IMR-90 (cell line): ENCODE measurements at regions not wholly inside any gene's neighbourhood (a gene's known extent, or its start where the extent isn't known, plus 50 kb on each side); places are given as distances from the start of the nearest gene placed in this dataset.

Experiments used
- ATAC-seq: fragments of 200-7000 bp; cut with Tn5 transposase; 2 replicates; pipeline ENCODE4 v1.9.1; 2020; ENCODE audit warnings: low read depth, mild to moderate bottlenecking, moderate library complexity
- BruUV-seq: library from RNA; stranded (reverse); fragments of 400-500 nt; replicated peaks from 2 replicates; lab custom pipeline; 2021; lab: Mats Ljungman, UMichigan
- CTCF ChIA-PET: fragments of 300-600 bp; formaldehyde crosslinking; extraction: SDS; loops from one replicate; lab custom pipeline; 2021; ENCODE audit warnings: antibody characterized with exemption; lab: Yijun Ruan, JAX
- POLR2A ChIA-PET: fragments of 300-600 bp; sonication (Branson Sonifier 250); formaldehyde crosslinking; loops from one replicate; lab custom pipeline; 2022; ENCODE audit warnings: antibody characterized with exemption; ENCODE audit not compliant: unreplicated experiment; lab: Charles Lee
- DNase-seq: peaks from one replicate; pipeline ENCODE4 v3.0.0; 2013
- H2AFZ ChIP-seq: replicated peaks from 2 replicates; pipeline ENCODE3; 2013; ENCODE audit warnings: low read length, mild to moderate bottlenecking; ENCODE audit not compliant: poor library complexity
- H2AK5ac ChIP-seq: 2 replicates; pipeline ENCODE4 v1.6.1; 2013; ENCODE audit warnings: low read depth, low read length, inconsistent platforms
- H2AK9ac ChIP-seq: replicated peaks from 2 replicates; pipeline ENCODE3; 2013; ENCODE audit warnings: mild to moderate bottlenecking, low read depth, low read length, moderate library complexity; ENCODE audit not compliant: poor library complexity
- H2BK120ac ChIP-seq: 2 replicates; pipeline ENCODE4 v1.6.1; 2013; ENCODE audit warnings: low read depth, low read length, inconsistent platforms
- H2BK15ac ChIP-seq: 3 replicates; pipeline ENCODE4 v1.6.1; 2013; ENCODE audit warnings: low read depth, low read length, inconsistent platforms
- H2BK20ac ChIP-seq: 2 replicates; pipeline ENCODE4 v1.6.1; 2013; ENCODE audit warnings: low read depth, mild to moderate bottlenecking, inconsistent platforms, low read length, moderate library complexity
- H2BK5ac ChIP-seq: 2 replicates; pipeline ENCODE4 v1.6.1; 2013; ENCODE audit warnings: mild to moderate bottlenecking, low read depth, low read length, inconsistent platforms; ENCODE audit not compliant: poor library complexity, severe bottlenecking
- H3K14ac ChIP-seq: replicated peaks from 2 replicates; pipeline ENCODE4 v1.6.1; 2013; ENCODE audit warnings: low read depth, low read length, inconsistent platforms
- H3K18ac ChIP-seq: 2 replicates; pipeline ENCODE4 v1.6.1; 2013; ENCODE audit warnings: low read depth, low read length, control low read depth
- H3K23ac ChIP-seq: 2 replicates; pipeline ENCODE4 v1.6.1; 2013; ENCODE audit warnings: low read depth, low read length, inconsistent platforms
- H3K27ac ChIP-seq: 2 replicates; pipeline ENCODE4 v1.5.1; 2013; ENCODE audit warnings: mild to moderate bottlenecking, control low read depth, low read length; ENCODE audit not compliant: insufficient read depth
- H3K27me3 ChIP-seq: 2 replicates; pipeline ENCODE4 v1.6.1; 2013; ENCODE audit warnings: low read length; ENCODE audit not compliant: control insufficient read depth, insufficient read depth
- H3K36me3 ChIP-seq: 2 replicates; pipeline ENCODE4 v1.6.1; 2013; ENCODE audit warnings: low read length, mixed read lengths; ENCODE audit not compliant: control insufficient read depth, insufficient read depth
- H3K4ac ChIP-seq: 2 replicates; pipeline ENCODE4 v1.6.1; 2013; ENCODE audit warnings: low read depth, low read length, inconsistent platforms
- H3K4me1 ChIP-seq: 2 replicates; pipeline ENCODE4 v1.6.1; 2013; ENCODE audit warnings: low read length, mixed read lengths; ENCODE audit not compliant: control insufficient read depth, insufficient read depth
- H3K4me2 ChIP-seq: 2 replicates; pipeline ENCODE4 v1.6.1; 2013; ENCODE audit warnings: low read depth, mild to moderate bottlenecking, control low read depth, low read length, moderate library complexity
- H3K4me3 ChIP-seq: 2 replicates; pipeline ENCODE4 v1.5.1; 2013; ENCODE audit warnings: low read depth, mild to moderate bottlenecking, control low read depth, low read length, moderate library complexity; ENCODE audit not compliant: insufficient read depth
- H3K56ac ChIP-seq: 2 replicates; pipeline ENCODE4 v1.6.1; 2013; ENCODE audit warnings: low read length, inconsistent platforms; ENCODE audit not compliant: insufficient read depth; ENCODE audit errors: extremely low read depth
- H3K79me1 ChIP-seq, 2 experiments: 2 replicates each; pipeline ENCODE4 v1.6.1; 2013; ENCODE audit warnings: low read length in 2 of 2, inconsistent platforms in 1 of 2, low read depth in 1 of 2
- H3K9ac ChIP-seq: 2 replicates; pipeline ENCODE4 v1.6.1; 2013; ENCODE audit warnings: low read depth, low read length, control low read depth
- H3K9me1 ChIP-seq: 2 replicates; pipeline ENCODE4 v1.6.1; 2013; ENCODE audit warnings: low read length, inconsistent platforms; ENCODE audit not compliant: insufficient read depth
- H3K9me3 ChIP-seq: 2 replicates; pipeline ENCODE4 v1.6.1; 2013; ENCODE audit warnings: low read length; ENCODE audit not compliant: control insufficient read depth, insufficient read depth
- H4K20me1 ChIP-seq: 2 replicates; pipeline ENCODE4 v1.6.1; 2013; ENCODE audit warnings: low read length, inconsistent platforms; ENCODE audit not compliant: insufficient read depth
- H4K5ac ChIP-seq: 2 replicates; pipeline ENCODE4 v1.6.1; 2013; ENCODE audit warnings: mild to moderate bottlenecking, low read depth, low read length, control low read depth
- H4K8ac ChIP-seq, 2 experiments: 2 replicates each; pipeline ENCODE4 v1.6.1; 2013; ENCODE audit warnings: low read depth in 2 of 2, low read length in 2 of 2, control low read depth in 1 of 2, inconsistent platforms in 1 of 2
- H4K91ac ChIP-seq: 2 replicates; pipeline ENCODE4 v1.6.1; 2013; ENCODE audit warnings: low read depth, low read length, inconsistent platforms; ENCODE audit not compliant: insufficient read depth
- BHLHE40 ChIP-seq: fragments of 150-350 bp; IDR thresholded peaks from 2 replicates; pipeline ENCODE4 v1.6.1; 2016; ENCODE audit warnings: mild to moderate bottlenecking, low read depth, low read length
- CEBPB ChIP-seq: IDR thresholded peaks from 2 replicates; pipeline ENCODE4 v1.6.1; 2012; ENCODE audit warnings: low read depth, low read length, improper control_type of control experiment
- CHD1 ChIP-seq: IDR thresholded peaks from 2 replicates; pipeline ENCODE4 v1.6.1; 2012; ENCODE audit warnings: low read depth, low read length, improper control_type of control experiment
- ELK1 ChIP-seq: fragments of 150-350 bp; IDR thresholded peaks from 2 replicates; pipeline ENCODE4 v1.6.1; 2016; ENCODE audit warnings: low read depth, mild to moderate bottlenecking, low read length, moderate library complexity, borderline replicate concordance
- FOS ChIP-seq: fragments of 150-350 bp; IDR thresholded peaks from 2 replicates; pipeline ENCODE4 v1.6.1; 2016; ENCODE audit warnings: low read depth, low read length
- MAFK ChIP-seq: IDR thresholded peaks from 2 replicates; pipeline ENCODE4 v1.6.1; 2012; ENCODE audit warnings: low read depth, low read length, improper control_type of control experiment
- MAZ ChIP-seq: IDR thresholded peaks from 2 replicates; pipeline ENCODE4 v1.6.1; 2012; ENCODE audit warnings: low read depth, mild to moderate bottlenecking, low read length, improper control_type of control experiment, moderate library complexity, borderline replicate concordance
- MXI1 ChIP-seq: IDR thresholded peaks from 2 replicates; pipeline ENCODE4 v1.6.1; 2012; ENCODE audit warnings: low read depth, mild to moderate bottlenecking, low read length, moderate library complexity, borderline replicate concordance
- NFE2L2 ChIP-seq: fragments of 150-350 bp; IDR thresholded peaks from 2 replicates; pipeline ENCODE4 v1.6.1; 2016; ENCODE audit warnings: low read depth, mild to moderate bottlenecking, low read length
- POLR2A ChIP-seq: IDR thresholded peaks from 2 replicates; pipeline ENCODE4 v1.6.1; 2012; ENCODE audit warnings: mild to moderate bottlenecking, low read depth, low read length
- RAD21 ChIP-seq: IDR thresholded peaks from 2 replicates; pipeline ENCODE4 v1.6.1; 2012; ENCODE audit warnings: low read length, improper control_type of control experiment
- RCOR1 ChIP-seq: IDR thresholded peaks from 2 replicates; pipeline ENCODE4 v1.6.1; 2012; ENCODE audit warnings: mild to moderate bottlenecking, low read length, improper control_type of control experiment; ENCODE audit not compliant: insufficient replicate concordance
- RFX5 ChIP-seq: IDR thresholded peaks from 2 replicates; pipeline ENCODE4 v1.8.0; 2012; ENCODE audit warnings: low read depth, mild to moderate bottlenecking, low read length, moderate library complexity
- SMC3 ChIP-seq: fragments of 150-350 bp; IDR thresholded peaks from 2 replicates; pipeline ENCODE4 v1.6.1; 2016; ENCODE audit warnings: low read depth, mild to moderate bottlenecking, antibody characterized with exemption, low read length, moderate library complexity
- USF2 ChIP-seq: fragments of 150-350 bp; IDR thresholded peaks from 2 replicates; pipeline ENCODE4 v1.6.1; 2017; ENCODE audit warnings: mild to moderate bottlenecking, antibody characterized with exemption, low read length, low read depth
- WGBS, 2 experiments: methylation state at CpG; one replicate each; pipeline versions ENCODE4 v1.1.5 to v1.1.7; 2013; ENCODE audit warnings: missing lambda C conversion rate in 2 of 2; ENCODE audit not compliant: insufficient read length in 1 of 2; ENCODE audit errors: extremely low coverage in 2 of 2; 5-methylcytosine and 5-hydroxymethylcytosine counted together
- dilution Hi-C: fragments of 300-500 bp; cut with HindIII; formaldehyde crosslinking; loops from one replicate; pipeline ENCODE4 v1.14.3; 2018; ENCODE audit warnings: low sequenced_read_pairs; ENCODE audit not compliant: unreplicated experiment
- in situ Hi-C: fragments of 300-500 bp; cut with MboI; formaldehyde crosslinking; loops from 3 replicates; pipeline ENCODE4 v1.14.3; 2019; ENCODE audit warnings: low sequenced_read_pairs, inconsistent platforms, mixed read lengths
- intact Hi-C: fragments of 100-400 bp; cut with micrococcal nuclease; formaldehyde crosslinking; loops from 2 replicates; pipeline ENCODE4 v1.10.0; 2022
- TF ChIP-seq, protein P1 (sequence below): conservative IDR thresholded peaks from 2 replicates; pipeline ENCODE4 v1.5.1; 2012; ENCODE audit warnings: mild to moderate bottlenecking, low read depth, low read length, improper control_type of control experiment

- no peak overlapping the region for H2BK5ac ChIP-seq
- no peak overlapping the region for H3K27ac ChIP-seq
- in situ Hi-C loops = no loop called here
- no peak overlapping the region for H3K56ac ChIP-seq
- no peak overlapping the region for H2AK5ac ChIP-seq
- no peak overlapping the region for H3K14ac ChIP-seq
- CTCF ChIA-PET = no interaction called here
- dilution Hi-C loops = no loop called here
- H2AFZ ChIP-seq = no peak overlapping the region
- no peak overlapping the region for H2AK9ac ChIP-seq
- H3K9me1 ChIP-seq = no peaks in the 10 kb centered on the region
- no peak overlapping the region for H3K4me2 ChIP-seq
- intact Hi-C loops = no loop called here
- no peak overlapping the region for H4K8ac ChIP-seq
- H3K4me1 ChIP-seq = peaks cover 4% of the 10 kb centered on the region
- no peak overlapping the region for H4K5ac ChIP-seq
- H3K9ac ChIP-seq = no peak overlapping the region
- no peak overlapping the region for H4K91ac ChIP-seq
- no peak overlapping the region; the same call in 1 of the 2 replicates for H3K18ac ChIP-seq
- WGBS, 2 experiments = no CpG with 5 or more reads among the region's 1 CpG
- no peak for TF ChIP-seq NFE2L2
- no peak for TF ChIP-seq MAZ
- TF ChIP-seq SMC3 = no peak
- TF ChIP-seq RAD21 = no peak
- no peak for TF ChIP-seq USF2
- no peak for TF ChIP-seq MAFK
- TF ChIP-seq MXI1 = no peak
- no peak for TF ChIP-seq BHLHE40
- TF ChIP-seq FOS = no peak
- no peak for TF ChIP-seq CEBPB
- no peak for TF ChIP-seq ELK1
- no peak for TF ChIP-seq CHD1
- no peak for TF ChIP-seq RFX5
- no peak for TF ChIP-seq POLR2A
- no peak for TF ChIP-seq RCOR1
- TF ChIP-seq, protein P1, sequence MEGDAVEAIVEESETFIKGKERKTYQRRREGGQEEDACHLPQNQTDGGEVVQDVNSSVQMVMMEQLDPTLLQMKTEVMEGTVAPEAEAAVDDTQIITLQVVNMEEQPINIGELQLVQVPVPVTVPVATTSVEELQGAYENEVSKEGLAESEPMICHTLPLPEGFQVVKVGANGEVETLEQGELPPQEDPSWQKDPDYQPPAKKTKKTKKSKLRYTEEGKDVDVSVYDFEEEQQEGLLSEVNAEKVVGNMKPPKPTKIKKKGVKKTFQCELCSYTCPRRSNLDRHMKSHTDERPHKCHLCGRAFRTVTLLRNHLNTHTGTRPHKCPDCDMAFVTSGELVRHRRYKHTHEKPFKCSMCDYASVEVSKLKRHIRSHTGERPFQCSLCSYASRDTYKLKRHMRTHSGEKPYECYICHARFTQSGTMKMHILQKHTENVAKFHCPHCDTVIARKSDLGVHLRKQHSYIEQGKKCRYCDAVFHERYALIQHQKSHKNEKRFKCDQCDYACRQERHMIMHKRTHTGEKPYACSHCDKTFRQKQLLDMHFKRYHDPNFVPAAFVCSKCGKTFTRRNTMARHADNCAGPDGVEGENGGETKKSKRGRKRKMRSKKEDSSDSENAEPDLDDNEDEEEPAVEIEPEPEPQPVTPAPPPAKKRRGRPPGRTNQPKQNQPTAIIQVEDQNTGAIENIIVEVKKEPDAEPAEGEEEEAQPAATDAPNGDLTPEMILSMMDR = no peak
- H3K79me1 ChIP-seq = no peaks in the 10 kb centered on the region
- H2BK120ac ChIP-seq = no peak overlapping the region
- no peak for ATAC-seq
- H3K4ac ChIP-seq = no peak overlapping the region
- H3K23ac ChIP-seq = no peak overlapping the region
- no peaks in the 10 kb centered on the region for H4K20me1 ChIP-seq
- H2BK15ac ChIP-seq = no peak overlapping the region
- H3K27me3 ChIP-seq = no peaks in the 10 kb centered on the region
- H3K4me3 ChIP-seq = no peak overlapping the region
- no peak overlapping the region for H2BK20ac ChIP-seq
- DNase-seq = no peak
- no TSS peak for BruUV-seq
- H3K9me3 ChIP-seq = no peaks in the 10 kb centered on the region
- POLR2A ChIA-PET = no interaction called here
- no peaks in the 10 kb centered on the region for H3K36me3 ChIP-seq
Measured at GRCh38 chr5:33328818-33329217, 111.9 kb upstream of the TARS1 start.
